ENCODE measurements at regions not wholly inside any gene's neighbourhood (a gene's known extent, or its start where the extent isn't known, plus 50 kb on each side); places are given as distances from the start of the nearest gene placed in this dataset.
"Not testable (repeated sequence)": the region's sequence is repeated elsewhere in the genome, so short reads cannot be mapped to it uniquely, and the experiment has no call there.

GRCh38 chr5:74971947-74972460 lies 80.4 kb downstream of the GCNT4 start:
- Mint-ChIP-seq H3K4me1 (peaks cover 28% of the 10 kb centered on the region), H3K36me3 (ENCODE audit: low read depth) (peaks cover 6% of the 10 kb centered on the region), H3K27ac (no peak overlapping the region), H3K4me3 (no peak overlapping the region), H3K27me3 (peaks cover 2% of the 10 kb centered on the region), H3K9me3 (peaks cover 7% of the 10 kb centered on the region)
- DNase-seq: no peak
- ChIA-PET POLR2A (no interaction called here), CTCF (no interaction called here)

- H3K4me3 Mint-ChIP-seq; POLR2A ChIA-PET; H3K27me3 Mint-ChIP-seq; CTCF ChIA-PET; DNase-seq; H3K27ac Mint-ChIP-seq; H3K36me3 Mint-ChIP-seq (ENCODE audit: low read depth); H3K9me3 Mint-ChIP-seq: not testable (repeated sequence)
- H3K4me1 Mint-ChIP-seq: peaks cover 24% of the 10 kb centered on the region
Observed at GRCh38 chr5:74970891-74971290, 81.5 kb downstream of the GCNT4 start.

GRCh38 chr5:74969726-74970125 lies 82.6 kb downstream of the GCNT4 start:
- DNase-seq: no peak
- Mint-ChIP-seq H3K36me3 (ENCODE audit: low read depth) (no peaks in the 10 kb centered on the region), H3K4me1 (peaks cover 14% of the 10 kb centered on the region), H3K27me3 (peaks cover 2% of the 10 kb centered on the region), H3K27ac (no peak overlapping the region), H3K4me3 (no peak overlapping the region), H3K9me3 (peaks cover 2% of the 10 kb centered on the region)
- ChIA-PET POLR2A (interaction anchor here (0.6 kb wide), 1 partner anchor 681 kb away, joined by 3 read pairs; no protein-coding TSS in a partner anchor), CTCF (interaction anchor here (0.7 to 1.1 kb wide), 2 partner anchors 13 to 267 kb away, joined by 3 to 4 read pairs; partner anchors contain the start of gene ANKRD31)

DNA sequence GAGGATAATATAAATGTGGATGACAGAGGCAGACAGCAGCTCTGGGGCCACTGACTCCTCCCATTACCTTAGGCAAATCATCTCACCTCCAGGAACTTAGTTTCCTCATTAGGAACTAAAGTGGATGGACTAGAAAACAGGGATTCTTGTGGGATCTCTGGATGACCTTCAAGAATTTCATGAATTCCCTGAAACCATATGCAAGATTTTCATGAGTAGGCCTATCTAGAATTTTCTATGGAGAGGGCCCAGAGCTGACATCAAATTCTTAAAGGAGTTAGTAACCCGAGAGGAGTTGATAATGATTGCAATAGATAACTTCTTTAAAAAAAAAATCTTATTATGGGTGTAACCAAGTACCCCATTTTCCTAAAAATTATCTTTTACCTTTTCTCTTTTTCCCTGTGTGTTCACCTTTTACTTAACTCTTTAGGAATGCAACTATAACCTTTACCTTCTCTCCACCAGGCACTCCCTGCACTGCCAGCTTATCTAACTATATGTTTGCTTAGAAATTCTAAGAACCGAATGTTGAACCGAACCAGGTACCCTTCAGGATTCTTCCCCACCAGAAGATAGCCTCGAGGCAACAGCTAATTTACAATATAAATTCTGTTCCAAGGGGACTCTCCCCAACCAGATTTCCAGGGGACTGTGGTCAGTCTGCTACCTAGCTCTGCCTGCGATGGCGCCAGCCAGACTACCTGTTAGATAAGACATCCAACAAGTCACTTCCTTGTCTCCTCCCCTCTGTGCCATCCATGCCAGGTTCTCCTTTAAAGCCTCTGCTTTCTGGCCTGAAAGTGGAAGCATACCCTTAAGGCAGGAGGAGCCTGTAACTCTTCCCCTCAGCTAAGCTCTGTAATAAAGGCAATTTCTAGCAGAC lies 86.0 kb downstream of the GCNT4 start:
- Mint-ChIP-seq H3K4me3 (no peak overlapping the region), H3K27me3 (peaks cover 5% of the 10 kb centered on the region), H3K9me3 (no peaks in the 10 kb centered on the region), H3K27ac (no peak overlapping the region), H3K36me3 (ENCODE audit: low read depth) (no peaks in the 10 kb centered on the region), H3K4me1 (no peaks in the 10 kb centered on the region)
- no peak for DNase-seq
- CTCF ChIA-PET: interaction anchor here (0.6 kb wide), 1 partner anchor 42 kb away, joined by 3 read pairs; no protein-coding TSS in a partner anchor
- POLR2A ChIA-PET: no interaction called here

DNA sequence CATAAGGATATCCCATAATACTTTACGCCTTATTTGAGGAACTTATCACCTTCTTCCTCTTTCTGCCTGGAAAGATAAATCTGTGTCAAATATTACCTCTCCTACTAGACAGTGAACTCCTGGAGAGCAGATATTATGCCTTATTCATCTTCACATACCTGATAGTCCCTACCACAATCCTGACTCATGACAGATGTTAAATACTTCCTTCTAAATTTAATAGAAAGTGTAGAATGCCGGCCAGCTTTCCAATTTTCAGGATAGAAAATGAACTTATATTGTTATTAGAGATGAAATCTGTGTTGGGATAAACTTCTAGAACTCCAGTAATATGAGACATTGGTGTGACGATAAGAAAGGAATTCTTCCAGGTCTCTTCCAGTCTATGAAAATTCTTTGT lies 89.0 kb downstream of the GCNT4 start:
- H3K27me3 Mint-ChIP-seq: peaks cover 8% of the 10 kb centered on the region
- ChIA-PET POLR2A (no interaction called here), CTCF (no interaction called here)
- no peak overlapping the region for H3K4me3 Mint-ChIP-seq
- H3K27ac Mint-ChIP-seq: no peak overlapping the region
- H3K36me3 Mint-ChIP-seq (ENCODE audit: low read depth): no peaks in the 10 kb centered on the region
- no peak for DNase-seq
- no peaks in the 10 kb centered on the region for H3K9me3 Mint-ChIP-seq
- no peaks in the 10 kb centered on the region for H3K4me1 Mint-ChIP-seq

GRCh38 chr5:74957906-74958305 lies 91.7 kb upstream of the FAM169A start:
- no peak overlapping the region for H3K4me3 Mint-ChIP-seq
- no peaks in the 10 kb centered on the region for H3K4me1 Mint-ChIP-seq
- H3K36me3 Mint-ChIP-seq (ENCODE audit: low read depth): no peaks in the 10 kb centered on the region
- no peaks in the 10 kb centered on the region for H3K9me3 Mint-ChIP-seq
- DNase-seq: no peak
- ChIA-PET POLR2A (no interaction called here), CTCF (no interaction called here)
- peaks cover 5% of the 10 kb centered on the region for H3K27me3 Mint-ChIP-seq
- no peak overlapping the region for H3K27ac Mint-ChIP-seq

GRCh38 chr5:74957029-74957784 lies 91.0 kb upstream of the FAM169A start:
- DNase-seq: no peak
- CTCF ChIA-PET: interaction anchor here (0.6 kb wide), 1 partner anchor 12 kb away, joined by 3 read pairs; no protein-coding TSS in a partner anchor

GRCh38 chr5:74956278-74956677 lies 90.1 kb upstream of the FAM169A start:
- H3K4me1 Mint-ChIP-seq: no peaks in the 10 kb centered on the region

More at GRCh38 chr5:74957029-74957784, 91.0 kb upstream of the FAM169A start:
- POLR2A ChIA-PET: no interaction called here
- H3K4me3 Mint-ChIP-seq: no peak overlapping the region
- H3K4me1 Mint-ChIP-seq: no peaks in the 10 kb centered on the region
- no peaks in the 10 kb centered on the region for H3K9me3 Mint-ChIP-seq
- H3K36me3 Mint-ChIP-seq (ENCODE audit: low read depth): no peaks in the 10 kb centered on the region
- no peak overlapping the region for H3K27ac Mint-ChIP-seq
- H3K27me3 Mint-ChIP-seq: peaks cover 5% of the 10 kb centered on the region

GRCh38 chr5:74954919-74955318 lies 88.7 kb upstream of the FAM169A start:
- ChIA-PET POLR2A (no interaction called here), CTCF (no interaction called here)
- Mint-ChIP-seq H3K4me1 (no peaks in the 10 kb centered on the region), H3K27ac (no peak overlapping the region), H3K36me3 (ENCODE audit: low read depth) (no peaks in the 10 kb centered on the region), H3K4me3 (no peak overlapping the region), H3K27me3 (peaks cover 9% of the 10 kb centered on the region), H3K9me3 (no peaks in the 10 kb centered on the region)
- no peak for DNase-seq

More at GRCh38 chr5:74956278-74956677, 90.1 kb upstream of the FAM169A start:
- ChIA-PET CTCF (interaction anchor here (0.6 to 0.8 kb wide), 2 partner anchors 13 to 1054 kb away, joined by 3 read pairs; no protein-coding TSS in a partner anchor), POLR2A (no interaction called here)
- H3K27me3 Mint-ChIP-seq: peaks cover 7% of the 10 kb centered on the region
- no peaks in the 10 kb centered on the region for H3K36me3 Mint-ChIP-seq (ENCODE audit: low read depth)
- H3K9me3 Mint-ChIP-seq: no peaks in the 10 kb centered on the region
- no peak overlapping the region for H3K4me3 Mint-ChIP-seq
- no peak for DNase-seq
- H3K27ac Mint-ChIP-seq: no peak overlapping the region

GRCh38 chr5:74953937-74954720 lies 87.9 kb upstream of the FAM169A start:
- ChIA-PET CTCF (no interaction called here), POLR2A (no interaction called here)
- no peak for DNase-seq
- Mint-ChIP-seq H3K27me3 (peaks cover 9% of the 10 kb centered on the region), H3K27ac (no peak overlapping the region), H3K4me3 (no peak overlapping the region), H3K9me3 (no peaks in the 10 kb centered on the region), H3K36me3 (ENCODE audit: low read depth) (no peaks in the 10 kb centered on the region), H3K4me1 (no peaks in the 10 kb centered on the region)

DNA sequence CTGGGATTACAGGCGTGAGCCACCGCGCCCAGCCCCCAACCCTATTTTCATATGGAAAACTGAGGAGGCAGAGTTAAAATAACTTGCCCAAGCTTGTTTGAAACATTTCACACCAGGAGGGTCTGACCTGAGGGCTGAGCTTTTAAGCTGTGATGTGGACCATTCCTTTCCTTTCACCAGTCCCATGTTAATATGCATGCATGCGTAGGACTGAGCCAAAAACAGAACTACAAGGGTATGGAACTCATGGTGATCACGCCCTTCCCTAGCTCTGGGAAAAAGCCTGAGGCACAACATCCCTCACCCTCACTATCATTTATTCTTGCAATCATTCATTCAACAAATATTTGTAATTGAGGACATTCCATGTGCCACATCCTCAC lies 87.4 kb upstream of the FAM169A start:
- POLR2A ChIA-PET: no interaction called here
- Mint-ChIP-seq H3K27me3 (peaks cover 6% of the 10 kb centered on the region), H3K4me1 (no peaks in the 10 kb centered on the region), H3K4me3 (no peak overlapping the region), H3K9me3 (no peaks in the 10 kb centered on the region), H3K36me3 (ENCODE audit: low read depth) (no peaks in the 10 kb centered on the region), H3K27ac (no peak overlapping the region)
- CTCF ChIA-PET: interaction anchor here (0.6 kb wide), 1 partner anchor 258 kb away, joined by 3 read pairs; no protein-coding TSS in a partner anchor
- no peak for DNase-seq

- peaks cover 12% of the 10 kb centered on the region for H3K27me3 Mint-ChIP-seq
- ChIA-PET POLR2A (no interaction called here), CTCF (no interaction called here)
- no peaks in the 10 kb centered on the region for H3K4me1 Mint-ChIP-seq
- no peaks in the 10 kb centered on the region for H3K36me3 Mint-ChIP-seq (ENCODE audit: low read depth)
- no peaks in the 10 kb centered on the region for H3K9me3 Mint-ChIP-seq
- DNase-seq: no peak
- no peak overlapping the region for H3K4me3 Mint-ChIP-seq
- H3K27ac Mint-ChIP-seq: no peak overlapping the region
Observed at GRCh38 chr5:74952406-74952805, 86.2 kb upstream of the FAM169A start.

DNA sequence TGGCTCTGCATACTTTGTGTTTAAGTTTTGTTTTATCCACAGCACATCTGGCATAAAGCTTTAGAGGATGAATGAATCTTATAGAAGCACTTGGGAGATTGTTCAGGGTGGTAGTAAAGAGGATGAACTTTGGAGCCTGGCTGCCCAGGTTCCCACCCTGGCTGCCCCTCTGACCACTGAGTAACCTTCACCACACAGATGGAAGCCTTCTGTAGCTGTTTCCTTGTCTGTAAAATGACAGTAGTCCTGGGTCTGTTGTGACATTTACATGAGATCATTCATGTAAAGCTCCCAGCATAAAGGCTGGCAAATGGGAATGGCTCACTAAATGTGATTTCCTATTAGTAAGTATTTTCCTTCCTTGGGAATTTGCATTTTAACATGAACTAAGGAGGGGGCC lies 85.7 kb upstream of the FAM169A start:
- CTCF ChIA-PET: no interaction called here
- Mint-ChIP-seq H3K4me1 (no peaks in the 10 kb centered on the region), H3K27me3 (peaks cover 14% of the 10 kb centered on the region), H3K9me3 (no peaks in the 10 kb centered on the region), H3K36me3 (ENCODE audit: low read depth) (no peaks in the 10 kb centered on the region), H3K27ac (no peak overlapping the region), H3K4me3 (no peak overlapping the region)
- POLR2A ChIA-PET: no interaction called here
- DNase-seq: no peak
